Retina (tissue), 1 donor: ENCODE measurements at regions not wholly inside any gene's neighbourhood (a gene's known extent, or its start where the extent isn't known, plus 50 kb on each side); places are given as distances from the start of the nearest gene placed in this dataset.
A peak's percentile ranks its signal among the peaks of the same experiment; 100 is the strongest.

Experiments
- DNase-seq: peaks from one replicate; pipeline ENCODE4 v3.0.0-alpha.2; 2016

GRCh38 chr2:21254170-21254965, 130.6 kb downstream of the TDRD15 start:
- no peak for DNase-seq

GRCh38 chr2:21256006-21256405, 132.2 kb downstream of the TDRD15 start:
- peak; percentile 55 for DNase-seq

GRCh38 chr2:21257621-21258020, 133.9 kb downstream of the TDRD15 start:
- DNase-seq: no peak

- no peak for DNase-seq
These were observed 134.3 kb downstream of the TDRD15 start for GRCh38 chr2:21258082-21258481.

- no peak for DNase-seq
These were observed 136.5 kb downstream of the TDRD15 start for GRCh38 chr2:21260311-21260710.

GRCh38 chr2:21261591-21261990, 137.8 kb downstream of the TDRD15 start:
- no peak for DNase-seq

- no peak for DNase-seq
These were observed 138.7 kb downstream of the TDRD15 start for GRCh38 chr2:21262426-21262940.

- DNase-seq: no peak
These were observed 139.9 kb downstream of the TDRD15 start for GRCh38 chr2:21263622-21264021.

GRCh38 chr2:21265752-21266151, 142.0 kb downstream of the TDRD15 start:
- DNase-seq: no peak

- no peak for DNase-seq
These were observed 143.6 kb downstream of the TDRD15 start for GRCh38 chr2:21267232-21267835.

GRCh38 chr2:21268197-21268877, 144.6 kb downstream of the TDRD15 start:
- no peak for DNase-seq

- DNase-seq: no peak
These were observed 145.1 kb downstream of the TDRD15 start for GRCh38 chr2:21268878-21269224.

GRCh38 chr2:21269382-21269781, 145.6 kb downstream of the TDRD15 start:
- no peak for DNase-seq

GRCh38 chr2:21270083-21270491, 146.3 kb downstream of the TDRD15 start:
- no peak for DNase-seq

GRCh38 chr2:21270708-21271122, 146.9 kb downstream of the TDRD15 start:
- no peak for DNase-seq

- no peak for DNase-seq
These were observed 152.4 kb downstream of the TDRD15 start for GRCh38 chr2:21276163-21276562.

GRCh38 chr2:21277068-21278056, 153.6 kb downstream of the TDRD15 start:
- no peak for DNase-seq

- no peak for DNase-seq
These were observed 155.8 kb downstream of the TDRD15 start for GRCh38 chr2:21279525-21279924.

GRCh38 chr2:21280793-21281192, 157.0 kb downstream of the TDRD15 start:
- DNase-seq: no peak

- no peak for DNase-seq
These were observed 157.6 kb downstream of the TDRD15 start for GRCh38 chr2:21281384-21281783.

GRCh38 chr2:21281791-21282514, 158.2 kb downstream of the TDRD15 start:
- peak; percentile 41 for DNase-seq

- no peak for DNase-seq
These were observed 158.7 kb downstream of the TDRD15 start for GRCh38 chr2:21282515-21282898.
